GM12878 (cell line): ENCODE measurements at regions not wholly inside any gene's neighbourhood (a gene's known extent, or its start where the extent isn't known, plus 50 kb on each side); places are given as distances from the start of the nearest gene placed in this dataset.

Experiments
- ATAC-seq: fragments of 200-7000 bp; cut with Tn5 transposase; 3 replicates; pipeline ENCODE4 v1.9.1; 2020; ENCODE audit warnings: mild to moderate bottlenecking, moderate library complexity
- BruUV-seq: library from RNA; stranded (reverse); fragments of 400-500 nt; replicated peaks from 2 replicates; lab custom pipeline; 2021; lab: Mats Ljungman, UMichigan
- CTCF ChIA-PET: fragments of 300-600 bp; sonication (Branson Sonifier 250); formaldehyde crosslinking; extraction: SDS; loops from one replicate; lab custom pipeline; 2021; ENCODE audit warnings: inconsistent platforms; lab: Yijun Ruan, JAX
- POLR2A ChIA-PET: fragments of 350-600 bp; formaldehyde crosslinking; extraction: SDS; loops from one replicate; lab custom pipeline; 2021; ENCODE audit warnings: inconsistent platforms; lab: Charles Lee
- RAD21 ChIA-PET: fragments of 300-600 bp; sonication (Branson Sonifier 250); formaldehyde crosslinking; loops from one replicate; lab custom pipeline; 2023; ENCODE audit warnings: antibody characterized with exemption; ENCODE audit not compliant: unreplicated experiment; lab: Charles Lee
- SMC1A ChIA-PET: fragments of 300-600 bp; sonication (Branson Sonifier 250); formaldehyde crosslinking; loops from one replicate; lab custom pipeline; 2023; ENCODE audit not compliant: unreplicated experiment, uncharacterized antibody; lab: Charles Lee
- DNase-seq: peaks from one replicate; pipeline ENCODE4 v3.0.0-alpha.2; 2011; ENCODE audit warnings: low read depth, low spot score
- FAIRE-seq: peaks from 3 replicates; lab custom pipeline; 2011; peaks lifted over from hg19 to GRCh38; lab: Jason Lieb, UNC
- H2AFZ ChIP-seq: 2 replicates; pipeline ENCODE4 v1.6.0; 2011; ENCODE audit warnings: low read depth, low read length, control low read depth; ENCODE audit not compliant: control insufficient read depth
- H3K27ac ChIP-seq: 2 replicates; pipeline ENCODE4 v1.5.1; 2011; ENCODE audit warnings: control low read depth; ENCODE audit not compliant: control insufficient read depth, insufficient read depth
- H3K27me3 ChIP-seq, 2 experiments: replicated peaks in 1 of 2; 2 replicates each; pipeline versions ENCODE4 v1.6.0 to v1.6.1; 2011; ENCODE audit warnings: low read length in 1 of 2; ENCODE audit not compliant: control insufficient read depth in 2 of 2, insufficient read depth in 2 of 2
- H3K36me3 ChIP-seq, 2 experiments: 2 replicates each; pipeline ENCODE4 v1.5.1; 2011; ENCODE audit warnings: low read length in 1 of 2; ENCODE audit not compliant: control insufficient read depth in 2 of 2, insufficient read depth in 2 of 2
- H3K4me1 ChIP-seq: 2 replicates; pipeline ENCODE4 v1.6.1; 2011; ENCODE audit warnings: mild to moderate bottlenecking, low read length, moderate library complexity, mixed read lengths; ENCODE audit not compliant: control insufficient read depth, insufficient read depth
- H3K4me2 ChIP-seq: 2 replicates; pipeline ENCODE4 v1.6.0; 2011; ENCODE audit warnings: control low read depth; ENCODE audit not compliant: control insufficient read depth, insufficient read depth
- H3K4me3 ChIP-seq: fragments of 200-600 bp; sonication (generic); 2 replicates; pipeline ENCODE4 v1.5.1; 2016
- H3K79me2 ChIP-seq: 2 replicates; pipeline ENCODE4 v1.6.0; 2011; ENCODE audit warnings: low read length; ENCODE audit not compliant: control insufficient read depth, insufficient read depth
- H3K9ac ChIP-seq: 2 replicates; pipeline ENCODE4 v1.8.0; 2011; ENCODE audit warnings: low read length, control low read depth, mixed read lengths; ENCODE audit not compliant: control insufficient read depth, insufficient read depth
- H3K9me3 ChIP-seq: replicated peaks from 3 replicates; pipeline ENCODE4 v1.5.1; 2011; ENCODE audit warnings: mild to moderate bottlenecking, low read length; ENCODE audit not compliant: control insufficient read depth, insufficient read depth
- H4K20me1 ChIP-seq: 2 replicates; pipeline ENCODE4 v1.6.0; 2011; ENCODE audit not compliant: control insufficient read depth, insufficient read depth
- ESRRA ChIP-seq: IDR thresholded peaks from 2 replicates; pipeline ENCODE4 v1.6.1; 2012; ENCODE audit warnings: mild to moderate bottlenecking, low read length, improper control_type of control experiment
- ETV6 ChIP-seq, 2 experiments: fragments of 450-650 bp in 1 of 2; IDR thresholded peaks in 1 of 2; conservative IDR thresholded peaks in 1 of 2; 2 replicates each; pipeline ENCODE4 v1.6.1; 2014; ENCODE audit warnings: antibody characterized with exemption in 1 of 2, borderline replicate concordance in 1 of 2, low read depth in 1 of 2, mild to moderate bottlenecking in 1 of 2, moderate library complexity in 1 of 2
- MYC ChIP-seq: IDR thresholded peaks from 2 replicates; pipeline ENCODE4 v1.6.1; 2011; ENCODE audit warnings: mild to moderate bottlenecking, low read length, moderate library complexity, inconsistent platforms; ENCODE audit not compliant: insufficient read depth, insufficient replicate concordance, insufficient read length, severe bottlenecking
- PAX5 ChIP-seq: IDR thresholded peaks from 2 replicates; pipeline ENCODE4 v1.6.1; 2011; ENCODE audit warnings: low read depth, low read length, borderline replicate concordance
- SIX5 ChIP-seq: IDR thresholded peaks from 2 replicates; pipeline ENCODE4 v1.6.1; 2011; ENCODE audit warnings: mild to moderate bottlenecking, low read depth, low read length, moderate library complexity; ENCODE audit not compliant: severe bottlenecking
- ZBED1 ChIP-seq: IDR thresholded peaks from 2 replicates; pipeline ENCODE4 v1.6.1; 2016; ENCODE audit warnings: borderline replicate concordance
- ZNF622 ChIP-seq: fragments of 450-650 bp; IDR thresholded peaks from 2 replicates; pipeline ENCODE4 v1.6.1; 2017; ENCODE audit warnings: mild to moderate bottlenecking, inconsistent platforms
- WGBS: methylation state at CpG from one replicate; pipeline ENCODE4 v1.1.6; 2016; ENCODE audit warnings: low lambda C conversion rate; ENCODE audit not compliant: insufficient replicate concordance, insufficient coverage; ENCODE audit errors: missing lambda C conversion rate; 5-methylcytosine and 5-hydroxymethylcytosine counted together
- in situ Hi-C: fragments of 300-500 bp; cut with MboI; formaldehyde crosslinking; loops from 9 replicates; pipeline ENCODE4 v1.14.3; 2018; ENCODE audit warnings: mixed read lengths
- intact Hi-C: fragments of 100-400 bp; cut with micrococcal nuclease; formaldehyde crosslinking; loops from one replicate; pipeline ENCODE4 v1.14.2; 2022; ENCODE audit not compliant: unreplicated experiment
- TF ChIP-seq, protein P1 (sequence below): fragments of 450-650 bp; IDR thresholded peaks from 2 replicates; pipeline ENCODE4 v1.6.1; 2017; ENCODE audit warnings: mild to moderate bottlenecking, moderate library complexity

DNA sequence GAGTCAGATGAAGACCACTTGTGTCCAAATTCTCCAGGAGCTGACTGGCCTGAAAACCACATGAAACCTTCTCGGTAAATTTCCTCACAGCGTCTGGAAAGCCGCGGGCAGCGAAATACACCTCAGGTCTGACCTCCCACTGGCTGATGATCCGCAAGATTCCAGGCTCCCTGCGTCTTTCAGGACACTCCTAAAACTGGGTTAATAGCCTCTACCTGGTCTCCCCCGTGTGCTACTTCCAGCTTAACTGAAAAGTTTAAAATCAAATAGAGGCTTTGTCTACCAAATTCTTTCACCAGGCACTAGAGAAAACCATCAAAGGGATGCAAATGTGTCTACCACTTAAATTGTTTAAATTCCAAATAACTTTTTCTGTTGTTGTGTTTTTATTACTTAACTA lies 312.6 kb downstream of the DRD1 start:
- Histone ChIP-seq H2AFZ (no peak overlapping the region), H3K36me3 (no peaks in the 10 kb centered on the region), H3K27ac (no peak overlapping the region), H3K9ac (no peak overlapping the region), H3K27me3 (no peaks in the 10 kb centered on the region), H3K4me2 (no peak overlapping the region), H3K4me1 (no peaks in the 10 kb centered on the region), H4K20me1 (no peaks in the 10 kb centered on the region), H3K9me3 (no peaks in the 10 kb centered on the region), H3K4me3 (no peak overlapping the region), H3K79me2 (no peaks in the 10 kb centered on the region)
- intact Hi-C loops, result no loop called here
- BruUV-seq, result no TSS peak
- RAD21 ChIA-PET, result no interaction called here
- 48% methylated on average over 8 of the region's 8 CpGs for WGBS
- ATAC-seq (no peak), FAIRE-seq (no peak), DNase-seq (no peak)
- POLR2A ChIA-PET, result no interaction called here
- in situ Hi-C loops, result no loop called here
- SMC1A ChIA-PET, result no interaction called here
- CTCF ChIA-PET, result no interaction called here
- no peak for TF ChIP-seq ESRRA
- TF ChIP-seq ETV6 (conservative IDR thresholded peaks at IDR 0.05 in 1 of 2, IDR thresholded peaks at IDR 0.05 in 1 of 2; ENCODE audit: borderline replicate concordance in 1 of 2, low read depth in 1 of 2), result no peak

DNA sequence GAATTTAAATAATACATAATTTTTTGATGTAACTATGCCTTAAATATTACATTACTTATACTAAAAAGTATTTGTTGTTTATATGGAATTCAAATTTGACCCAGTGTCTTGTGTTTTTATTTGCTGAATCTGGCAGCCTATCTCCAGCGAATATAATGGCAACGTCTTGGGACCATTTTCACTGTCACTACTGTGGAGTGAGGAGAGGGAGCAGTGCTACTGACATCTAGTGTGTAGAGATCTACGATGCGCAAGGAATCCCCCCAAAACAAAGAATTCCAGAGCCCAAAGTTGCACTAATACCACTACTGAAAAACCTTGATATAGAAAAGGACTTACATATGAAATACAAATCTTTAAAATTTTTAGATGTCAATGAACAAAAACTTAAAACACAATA lies 314.4 kb downstream of the DRD1 start:
- ATAC-seq (no peak), FAIRE-seq (no peak), DNase-seq (no peak)
- no peaks in the 10 kb centered on the region for H3K36me3 ChIP-seq
- no peak overlapping the region for H3K9ac ChIP-seq
- H3K9me3 ChIP-seq, result no peaks in the 10 kb centered on the region
- no peak overlapping the region for H3K27ac ChIP-seq
- H2AFZ ChIP-seq, result no peak overlapping the region
- no peak overlapping the region for H3K4me3 ChIP-seq
- no peaks in the 10 kb centered on the region for H3K79me2 ChIP-seq
- intact Hi-C loops (no loop called here), in situ Hi-C loops (no loop called here)
- H4K20me1 ChIP-seq, result no peaks in the 10 kb centered on the region
- 24% methylated on average over 4 of the region's 4 CpGs for WGBS
- ChIA-PET SMC1A (no interaction called here), CTCF (no interaction called here), RAD21 (no interaction called here), POLR2A (no interaction called here)
- TF ChIP-seq, protein P1, sequence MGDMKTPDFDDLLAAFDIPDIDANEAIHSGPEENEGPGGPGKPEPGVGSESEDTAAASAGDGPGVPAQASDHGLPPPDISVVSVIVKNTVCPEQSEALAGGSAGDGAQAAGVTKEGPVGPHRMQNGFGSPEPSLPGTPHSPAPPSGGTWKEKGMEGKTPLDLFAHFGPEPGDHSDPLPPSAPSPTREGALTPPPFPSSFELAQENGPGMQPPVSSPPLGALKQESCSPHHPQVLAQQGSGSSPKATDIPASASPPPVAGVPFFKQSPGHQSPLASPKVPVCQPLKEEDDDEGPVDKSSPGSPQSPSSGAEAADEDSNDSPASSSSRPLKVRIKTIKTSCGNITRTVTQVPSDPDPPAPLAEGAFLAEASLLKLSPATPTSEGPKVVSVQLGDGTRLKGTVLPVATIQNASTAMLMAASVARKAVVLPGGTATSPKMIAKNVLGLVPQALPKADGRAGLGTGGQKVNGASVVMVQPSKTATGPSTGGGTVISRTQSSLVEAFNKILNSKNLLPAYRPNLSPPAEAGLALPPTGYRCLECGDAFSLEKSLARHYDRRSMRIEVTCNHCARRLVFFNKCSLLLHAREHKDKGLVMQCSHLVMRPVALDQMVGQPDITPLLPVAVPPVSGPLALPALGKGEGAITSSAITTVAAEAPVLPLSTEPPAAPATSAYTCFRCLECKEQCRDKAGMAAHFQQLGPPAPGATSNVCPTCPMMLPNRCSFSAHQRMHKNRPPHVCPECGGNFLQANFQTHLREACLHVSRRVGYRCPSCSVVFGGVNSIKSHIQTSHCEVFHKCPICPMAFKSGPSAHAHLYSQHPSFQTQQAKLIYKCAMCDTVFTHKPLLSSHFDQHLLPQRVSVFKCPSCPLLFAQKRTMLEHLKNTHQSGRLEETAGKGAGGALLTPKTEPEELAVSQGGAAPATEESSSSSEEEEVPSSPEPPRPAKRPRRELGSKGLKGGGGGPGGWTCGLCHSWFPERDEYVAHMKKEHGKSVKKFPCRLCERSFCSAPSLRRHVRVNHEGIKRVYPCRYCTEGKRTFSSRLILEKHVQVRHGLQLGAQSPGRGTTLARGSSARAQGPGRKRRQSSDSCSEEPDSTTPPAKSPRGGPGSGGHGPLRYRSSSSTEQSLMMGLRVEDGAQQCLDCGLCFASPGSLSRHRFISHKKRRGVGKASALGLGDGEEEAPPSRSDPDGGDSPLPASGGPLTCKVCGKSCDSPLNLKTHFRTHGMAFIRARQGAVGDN, result no peak
- no peak for TF ChIP-seq ZBED1
- no peak for TF ChIP-seq MYC
- no peak for TF ChIP-seq PAX5
- TF ChIP-seq SIX5, result no peak
- no peak for TF ChIP-seq ZNF622
- no peak overlapping the region for H3K4me2 ChIP-seq
- no peaks in the 10 kb centered on the region for H3K27me3 ChIP-seq
- H3K4me1 ChIP-seq, result no peaks in the 10 kb centered on the region
- no TSS peak for BruUV-seq
